OCI-LY3 (cell line): ENCODE measurements at regions not wholly inside any gene's neighbourhood (a gene's known extent, or its start where the extent isn't known, plus 50 kb on each side); places are given as distances from the start of the nearest gene placed in this dataset.

ENCODE experiments used
- EZH2phosphoT487 ChIP-seq: fragments of 200-600 bp; shearing (Covaris generic); IDR thresholded peaks from 2 replicates; pipeline ENCODE4 v1.6.1; 2018; ENCODE audit warnings: antibody characterized with exemption, mixed run types, low read depth
- TF ChIP-seq, protein P1 (sequence below): fragments of 200-600, 300-600 bp; sonication (generic); IDR thresholded peaks from 2 replicates; pipeline ENCODE4 v1.5.1; 2014; ENCODE audit warnings: antibody characterized with exemption, low read length, low read depth

DNA sequence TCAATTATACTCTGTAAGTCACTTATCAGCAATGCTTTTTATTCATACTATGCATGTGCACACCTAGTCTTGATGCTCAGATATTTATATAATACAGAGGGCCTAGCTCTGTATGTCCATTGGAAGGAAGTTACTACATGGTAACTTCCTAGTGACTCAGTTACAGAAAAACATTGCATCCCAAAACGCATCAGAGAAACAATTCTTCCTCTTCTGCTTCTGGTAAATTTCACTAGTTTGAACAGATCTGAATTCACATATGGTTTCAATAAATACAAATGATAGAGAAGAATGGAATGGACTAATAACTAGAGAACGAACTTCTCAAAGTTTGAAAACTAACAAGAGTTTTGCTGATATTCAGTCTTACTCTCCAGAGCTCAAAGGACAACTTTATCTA lies 811.3 kb upstream of the ADGRL2 start:
- TF ChIP-seq, protein P1, sequence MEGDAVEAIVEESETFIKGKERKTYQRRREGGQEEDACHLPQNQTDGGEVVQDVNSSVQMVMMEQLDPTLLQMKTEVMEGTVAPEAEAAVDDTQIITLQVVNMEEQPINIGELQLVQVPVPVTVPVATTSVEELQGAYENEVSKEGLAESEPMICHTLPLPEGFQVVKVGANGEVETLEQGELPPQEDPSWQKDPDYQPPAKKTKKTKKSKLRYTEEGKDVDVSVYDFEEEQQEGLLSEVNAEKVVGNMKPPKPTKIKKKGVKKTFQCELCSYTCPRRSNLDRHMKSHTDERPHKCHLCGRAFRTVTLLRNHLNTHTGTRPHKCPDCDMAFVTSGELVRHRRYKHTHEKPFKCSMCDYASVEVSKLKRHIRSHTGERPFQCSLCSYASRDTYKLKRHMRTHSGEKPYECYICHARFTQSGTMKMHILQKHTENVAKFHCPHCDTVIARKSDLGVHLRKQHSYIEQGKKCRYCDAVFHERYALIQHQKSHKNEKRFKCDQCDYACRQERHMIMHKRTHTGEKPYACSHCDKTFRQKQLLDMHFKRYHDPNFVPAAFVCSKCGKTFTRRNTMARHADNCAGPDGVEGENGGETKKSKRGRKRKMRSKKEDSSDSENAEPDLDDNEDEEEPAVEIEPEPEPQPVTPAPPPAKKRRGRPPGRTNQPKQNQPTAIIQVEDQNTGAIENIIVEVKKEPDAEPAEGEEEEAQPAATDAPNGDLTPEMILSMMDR: no peak
- TF ChIP-seq EZH2phosphoT487: no peak
